AG09309 (cell line): ENCODE measurements at regions not wholly inside any gene's neighbourhood (a gene's known extent, or its start where the extent isn't known, plus 50 kb on each side); places are given as distances from the start of the nearest gene placed in this dataset.

Experiments used
- DNase-seq: peaks from one replicate; pipeline ENCODE4 v3.0.0-alpha.2; 2010; ENCODE audit warnings: low read depth
- H3K4me3 ChIP-seq: 2 replicates; pipeline ENCODE4 v1.5.1; 2011; ENCODE audit warnings: mild to moderate bottlenecking, low read depth, low read length, moderate library complexity; ENCODE audit not compliant: control insufficient read depth
- CTCF ChIP-seq: IDR thresholded peaks from 2 replicates; pipeline ENCODE4 v1.5.1; 2011; ENCODE audit warnings: mild to moderate bottlenecking, low read depth, low read length, inconsistent platforms; ENCODE audit not compliant: insufficient read depth, control insufficient read depth; ENCODE audit errors: missing control alignments

GRCh38 chr14:34243401-34243800 lies 218.6 kb downstream of the SPTSSA start:
- no peak for DNase-seq
- TF ChIP-seq CTCF: no peak
- no peak overlapping the region for H3K4me3 ChIP-seq

- no peak overlapping the region for H3K4me3 ChIP-seq
- no peak for DNase-seq
- TF ChIP-seq CTCF: no peak
Measured at GRCh38 chr14:34243001-34243400, 219.0 kb downstream of the SPTSSA start.

- TF ChIP-seq CTCF: no peak
- DNase-seq: no peak
- no peak overlapping the region for H3K4me3 ChIP-seq
Measured at GRCh38 chr14:34241185-34241711, 220.8 kb downstream of the SPTSSA start.

- no peak for DNase-seq
- TF ChIP-seq CTCF: no peak
- H3K4me3 ChIP-seq: no peak overlapping the region
Measured at GRCh38 chr14:34238610-34239009, 223.4 kb downstream of the SPTSSA start.

GRCh38 chr14:34237677-34238076 lies 224.4 kb downstream of the SPTSSA start:
- no peak for DNase-seq
- no peak for TF ChIP-seq CTCF
- H3K4me3 ChIP-seq: no peak overlapping the region

- TF ChIP-seq CTCF: no peak
- no peak for DNase-seq
- no peak overlapping the region for H3K4me3 ChIP-seq
Measured at GRCh38 chr14:34237081-34237480, 225.0 kb downstream of the SPTSSA start.
